GM19455 (cell line): ENCODE measurements at regions not wholly inside any gene's neighbourhood (a gene's known extent, or its start where the extent isn't known, plus 50 kb on each side); places are given as distances from the start of the nearest gene placed in this dataset.
"Not testable (repeated sequence)": the region's sequence is repeated elsewhere in the genome, so short reads cannot be mapped to it uniquely, and the experiment has no call there.

ENCODE experiments used
- ATAC-seq: cut with Tn5 transposase; IDR thresholded peaks from one replicate; pipeline ENCODE4 v1.9.1; 2021; ENCODE audit not compliant: unreplicated experiment

DNA sequence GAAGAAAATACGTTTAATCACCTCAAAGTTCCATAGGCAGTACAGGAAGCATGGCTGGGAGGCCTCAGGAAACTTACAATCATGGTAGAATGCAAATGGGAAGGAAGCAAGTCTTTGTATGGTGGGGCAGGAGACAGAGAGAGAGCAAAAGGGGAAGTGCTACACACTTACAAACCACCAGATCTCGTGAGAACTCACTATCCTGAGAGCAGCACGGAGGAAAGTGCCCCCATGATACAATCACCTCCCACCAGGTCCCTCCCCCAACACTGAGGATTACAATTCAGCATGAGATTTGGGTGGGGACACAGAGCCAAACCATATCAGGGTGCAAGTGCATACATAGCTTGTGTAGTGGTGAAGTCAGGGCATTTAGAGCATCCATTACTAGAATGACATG is 92.3 kb upstream of the ANKRD10 start:
- ATAC-seq, result no peak

DNA sequence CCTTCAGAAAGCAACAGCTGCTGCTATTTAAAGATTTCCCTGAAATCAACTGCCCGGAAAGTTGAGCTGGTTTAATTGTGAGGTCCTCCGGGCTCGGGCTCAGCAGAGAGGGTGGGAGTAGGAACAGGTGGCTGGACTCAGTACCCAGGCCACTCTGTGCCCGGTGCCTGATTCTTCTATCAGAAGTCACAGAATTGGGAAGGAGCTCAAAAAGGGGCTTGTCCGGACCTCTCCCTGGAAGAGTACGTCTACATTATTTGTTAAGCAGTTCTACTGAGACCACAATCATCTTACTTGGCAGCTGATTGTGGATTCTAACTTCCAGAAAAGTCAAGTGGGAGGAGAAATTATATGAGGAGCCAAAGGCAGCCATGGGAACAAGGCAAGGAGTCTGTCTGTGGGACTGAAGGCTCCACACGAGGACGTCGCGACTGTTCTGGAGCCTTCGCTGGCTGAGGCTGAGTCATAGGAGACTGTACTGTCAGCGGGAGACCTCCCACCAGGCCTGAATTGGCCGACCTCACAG is 91.7 kb upstream of the ANKRD10 start:
- no peak for ATAC-seq

DNA sequence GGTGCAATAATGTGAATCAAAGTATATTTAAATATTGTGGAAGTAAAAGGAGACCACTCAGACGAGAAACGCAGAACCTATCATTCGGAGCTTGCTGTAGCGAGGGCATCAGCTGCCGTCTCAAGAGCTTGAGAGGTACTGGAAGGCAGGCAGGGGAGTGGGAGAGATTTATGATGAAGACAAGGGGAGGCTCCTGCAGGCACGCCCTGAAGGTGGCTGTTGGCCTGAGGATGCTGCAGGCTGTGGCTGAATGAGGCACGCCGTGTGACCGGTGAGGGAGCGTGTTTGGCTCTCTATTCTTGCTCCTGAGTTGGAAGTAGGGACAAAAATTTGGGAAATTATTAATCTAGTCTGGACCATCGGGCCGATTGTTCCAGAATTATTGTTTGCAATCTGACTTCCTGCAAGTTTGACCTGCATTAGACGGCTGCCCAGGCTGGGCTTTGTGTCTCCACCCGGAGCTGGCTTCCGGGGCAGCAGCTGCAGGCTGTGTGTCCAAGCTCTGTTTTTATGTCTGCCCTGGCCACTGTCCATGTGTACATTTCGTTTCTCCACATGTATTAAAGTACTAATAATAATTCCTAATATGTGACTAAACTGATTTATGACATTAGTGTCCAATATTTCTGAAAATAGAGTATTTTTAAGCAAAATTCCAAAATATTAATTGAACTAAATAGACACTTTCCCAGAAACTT is 91.1 kb upstream of the ANKRD10 start:
- ATAC-seq, result no peak

DNA sequence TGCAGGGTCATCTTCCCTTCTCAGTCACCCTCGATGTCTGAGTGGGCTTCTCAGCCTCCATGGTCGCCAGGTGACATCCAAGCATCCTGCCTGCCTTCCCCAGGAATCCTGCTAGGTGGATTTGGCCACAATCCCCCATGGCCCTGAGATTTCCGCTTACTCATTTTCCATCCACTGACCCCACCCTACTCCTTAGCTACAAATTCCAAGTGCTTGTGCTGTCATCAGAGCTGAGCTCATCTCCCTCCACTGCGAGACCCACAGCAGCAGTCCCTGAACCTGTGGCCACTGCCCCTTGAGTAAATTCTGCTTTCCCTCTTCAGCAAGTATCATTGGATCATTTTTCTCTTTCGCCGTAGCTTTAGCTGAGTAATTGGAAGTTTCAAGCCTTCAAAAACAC is 90.5 kb upstream of the ANKRD10 start:
- no peak for ATAC-seq

DNA sequence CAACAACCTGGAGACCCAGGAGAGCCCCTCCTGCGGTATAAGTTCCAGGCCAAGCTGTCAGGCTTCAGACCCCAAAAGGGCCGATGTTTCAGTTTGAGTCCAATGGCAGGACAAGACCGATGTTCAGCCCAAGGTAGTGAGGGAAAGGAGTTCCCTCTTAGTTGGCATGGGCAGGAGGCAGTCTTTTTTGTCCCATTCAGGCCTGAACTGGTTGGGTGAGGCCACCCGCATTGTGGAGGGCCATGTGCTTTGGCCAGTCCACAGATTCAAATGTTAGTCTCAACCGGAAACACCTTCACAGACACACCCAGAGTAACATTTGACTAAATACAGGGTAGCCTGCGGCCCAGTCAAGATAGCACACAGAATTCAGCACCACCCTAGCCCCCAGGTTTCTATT is 89.6 kb upstream of the ANKRD10 start:
- no peak for ATAC-seq

DNA sequence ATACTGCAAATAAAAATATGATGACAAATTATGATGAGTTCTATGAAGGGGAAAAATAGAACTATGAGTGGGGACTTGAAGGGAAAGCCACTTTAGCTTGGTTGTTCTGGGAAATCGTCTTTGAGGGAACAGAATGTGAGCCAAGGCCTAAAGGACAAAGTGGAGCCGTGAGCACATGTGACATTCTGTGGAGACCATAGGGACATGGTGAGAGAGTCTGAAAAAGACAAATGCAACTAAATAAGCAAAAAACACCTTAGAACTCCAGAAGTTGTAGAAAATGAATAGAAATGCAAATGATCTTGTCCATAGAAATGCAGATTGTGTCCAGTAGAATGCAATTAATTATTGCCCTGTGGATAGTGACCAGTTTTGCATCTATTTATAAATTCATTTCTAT is 86.8 kb upstream of the ANKRD10 start:
- ATAC-seq, result no peak

DNA sequence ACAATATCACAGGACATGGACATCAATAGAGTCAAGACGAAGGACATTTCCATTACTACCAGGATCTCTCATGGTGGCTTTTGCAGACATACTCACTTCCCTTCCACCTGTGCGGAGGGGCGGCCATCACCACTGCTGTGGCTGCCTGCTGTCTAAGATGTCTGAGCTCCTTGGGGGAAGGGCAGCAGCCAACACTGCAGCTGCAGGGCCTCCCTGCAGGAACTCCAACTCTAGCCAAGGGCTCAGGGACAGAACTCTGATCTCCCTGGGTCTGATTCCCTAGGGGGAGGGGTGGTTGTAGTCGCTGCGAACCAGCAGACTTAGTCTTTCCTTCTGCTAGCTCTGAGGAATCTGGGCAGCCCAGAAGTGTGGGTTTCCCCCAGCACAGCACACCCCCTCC is 78.9 kb upstream of the ANKRD10 start:
- no peak for ATAC-seq

DNA sequence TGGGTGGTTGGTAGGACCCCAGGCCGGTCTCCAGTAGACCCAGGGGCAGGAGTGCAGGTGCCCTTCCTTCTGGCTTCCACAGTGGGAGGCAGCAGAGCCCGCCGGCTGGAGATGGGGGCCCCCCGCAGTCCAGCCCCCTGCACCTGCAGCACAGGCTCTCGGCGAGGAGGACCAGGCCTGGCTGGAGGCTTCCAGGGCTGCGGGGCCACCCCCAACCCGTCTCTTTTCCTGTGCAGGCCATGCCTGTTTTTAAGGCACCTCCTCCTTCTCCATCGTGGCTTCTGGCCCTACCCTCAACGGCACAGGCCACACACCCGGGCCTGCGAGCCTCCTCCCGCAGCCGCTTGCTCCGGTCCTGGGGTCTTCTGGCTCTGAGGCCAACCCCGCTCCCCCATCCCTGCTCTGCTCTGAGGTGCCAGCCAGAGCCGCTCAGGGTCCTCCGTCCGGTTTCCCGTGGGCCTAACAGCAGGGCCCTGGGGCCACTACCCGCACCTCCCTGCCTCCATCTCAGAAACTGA is 77.2 kb upstream of the ANKRD10 start:
- no peak for ATAC-seq

DNA sequence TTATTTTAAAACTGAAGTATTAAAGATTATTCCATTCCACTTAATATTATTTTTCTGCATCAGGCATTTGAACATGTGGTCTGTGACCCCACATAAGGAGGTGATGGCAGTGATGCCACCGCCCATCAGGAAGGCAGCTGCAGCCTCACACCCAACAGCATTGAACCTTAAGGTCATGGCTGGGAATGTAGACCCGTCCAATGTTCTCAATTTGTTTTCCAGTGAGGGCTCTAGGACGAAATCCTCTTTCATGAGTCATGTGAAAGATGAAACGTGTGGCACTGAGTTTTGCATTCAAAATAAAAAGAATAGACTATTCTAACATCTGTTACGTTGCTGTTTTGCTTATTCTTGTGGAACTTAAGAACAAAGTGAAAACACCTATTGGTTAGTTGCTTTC is 74.5 kb upstream of the ANKRD10 start:
- ATAC-seq, result no peak

DNA sequence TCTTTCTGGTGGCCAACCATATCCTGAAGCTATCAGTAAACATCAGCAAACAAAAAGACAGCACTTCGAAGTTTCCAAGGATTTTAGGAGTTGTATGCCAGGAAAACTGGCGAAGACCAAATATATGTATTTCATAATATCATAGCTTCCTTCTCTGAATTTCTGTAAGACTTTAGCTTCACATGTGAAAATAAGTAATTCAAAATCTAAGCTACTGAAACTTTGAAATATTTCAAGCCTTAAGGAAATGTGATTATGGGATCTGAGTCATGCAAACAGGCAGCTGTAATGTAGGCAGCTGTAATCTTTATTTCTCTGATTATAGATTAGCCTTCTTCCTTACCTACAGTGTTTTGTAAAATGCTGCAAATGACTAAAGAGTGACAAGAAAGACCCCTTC is 70.7 kb upstream of the ANKRD10 start:
- ATAC-seq, result no peak

DNA sequence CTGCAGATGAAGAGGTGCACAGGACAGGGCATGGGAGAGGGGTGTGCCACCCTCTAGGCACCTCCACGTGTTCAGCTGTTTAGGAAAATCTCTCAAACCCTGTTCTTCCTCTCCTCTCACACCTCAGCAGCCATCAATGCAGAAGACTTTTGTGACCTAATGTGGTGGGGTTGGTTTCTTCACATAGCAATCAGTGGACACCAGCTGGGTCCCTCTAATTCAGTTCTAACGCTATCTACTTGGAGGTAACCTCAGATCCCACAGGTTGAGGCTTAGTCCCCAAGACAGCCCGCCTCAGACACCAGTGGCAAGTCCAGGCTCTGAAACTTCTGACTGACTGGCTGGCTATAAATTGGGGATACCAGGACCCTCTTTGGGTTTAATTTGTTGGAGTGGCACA is 69.9 kb upstream of the ANKRD10 start:
- ATAC-seq, result no peak

DNA sequence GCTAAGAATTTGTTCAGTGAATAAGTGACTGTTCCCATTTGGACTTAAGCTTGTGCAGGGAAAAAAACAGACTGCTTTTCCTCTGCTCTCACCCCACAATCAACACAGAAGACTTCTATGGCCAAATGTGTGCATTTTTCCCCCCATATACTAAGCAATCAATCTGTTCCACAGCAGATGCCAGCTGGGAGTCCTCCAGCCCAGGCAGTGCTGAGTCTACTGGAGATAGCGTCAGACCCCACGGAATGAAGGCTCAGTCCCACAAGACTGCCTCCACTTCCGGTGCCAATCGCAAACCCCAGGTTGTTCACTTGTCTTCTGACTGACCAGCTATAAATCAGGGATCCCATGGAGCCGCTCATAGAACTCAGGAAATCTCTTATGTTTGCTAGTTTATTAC is 69.5 kb upstream of the ANKRD10 start:
- ATAC-seq, result no peak

DNA sequence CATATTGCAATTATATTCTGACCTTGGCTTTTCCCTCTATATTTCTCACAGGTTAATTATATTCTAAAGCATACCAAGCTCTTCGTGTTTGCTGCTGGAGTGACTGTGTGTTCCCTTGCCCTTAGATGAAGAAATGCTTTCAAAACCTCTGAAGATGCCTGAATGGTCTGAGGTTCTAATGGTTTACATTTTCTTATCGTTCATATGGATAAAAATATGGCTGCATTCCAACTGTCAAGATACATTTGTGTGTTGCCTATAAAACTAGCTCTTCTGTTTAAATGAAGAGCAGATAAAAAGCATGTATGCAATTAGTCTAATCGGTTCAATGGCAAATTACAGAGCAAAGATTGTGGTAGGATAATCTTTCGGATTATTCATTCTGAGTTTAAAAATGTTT is 68.4 kb upstream of the ANKRD10 start:
- ATAC-seq, result no peak

DNA sequence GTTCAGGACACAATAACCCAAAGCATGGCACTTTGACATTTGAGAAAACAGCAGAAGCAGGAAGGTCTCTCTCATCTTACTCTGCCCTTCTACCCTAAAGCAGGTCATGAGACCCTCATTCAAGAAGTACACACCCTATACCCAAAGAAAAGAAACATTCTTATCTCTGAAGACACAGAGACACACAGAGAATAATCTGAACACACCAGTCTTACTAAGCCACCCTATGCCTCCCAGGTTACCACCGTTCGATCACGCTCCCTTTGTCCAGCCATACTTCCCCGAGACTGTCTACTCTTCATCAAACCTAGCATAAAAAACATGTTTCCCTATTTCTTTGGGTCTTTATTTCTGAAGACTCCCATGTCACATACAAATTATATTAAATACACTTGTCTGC is 66.5 kb upstream of the ANKRD10 start:
- ATAC-seq, result no peak

DNA sequence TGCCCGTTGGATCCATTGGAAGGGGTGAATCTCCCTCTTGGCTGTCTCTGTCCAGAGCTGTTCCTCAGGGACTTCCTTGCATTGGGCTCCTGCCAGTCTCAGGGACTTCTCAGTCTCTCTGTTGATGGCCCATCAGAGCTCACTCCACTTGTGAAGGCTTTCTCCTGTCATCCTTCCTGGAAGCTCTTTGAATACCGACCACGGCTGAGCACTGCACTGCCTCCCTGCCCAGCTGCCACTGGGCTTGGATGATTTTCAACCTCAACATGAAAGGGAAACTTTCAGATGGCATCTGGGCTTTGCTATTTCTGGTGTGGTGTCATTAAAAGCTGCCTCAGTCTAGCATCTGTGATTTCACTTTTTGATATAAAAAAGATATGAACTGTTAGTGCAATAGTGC is 66.1 kb upstream of the ANKRD10 start:
- no peak for ATAC-seq

DNA sequence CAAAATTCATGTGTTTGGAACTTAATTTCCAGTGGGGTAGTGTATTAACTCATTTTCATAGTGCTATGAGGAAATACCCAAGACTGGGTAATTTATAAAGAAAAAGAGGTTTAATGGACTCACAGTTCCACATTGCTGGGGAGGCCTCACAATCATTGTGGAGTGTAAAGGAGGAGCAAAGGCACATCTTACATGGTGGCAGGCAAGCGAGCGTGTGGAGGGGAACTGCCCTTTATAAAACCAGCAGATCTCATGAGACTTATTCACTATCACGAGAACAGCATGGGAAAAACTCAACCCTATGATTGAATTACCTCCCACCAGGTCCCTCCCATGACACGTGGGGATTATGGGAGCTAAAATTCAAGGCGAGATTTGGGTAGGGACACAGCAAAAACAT is 64.3 kb upstream of the ANKRD10 start:
- ATAC-seq, result not testable (repeated sequence)

DNA sequence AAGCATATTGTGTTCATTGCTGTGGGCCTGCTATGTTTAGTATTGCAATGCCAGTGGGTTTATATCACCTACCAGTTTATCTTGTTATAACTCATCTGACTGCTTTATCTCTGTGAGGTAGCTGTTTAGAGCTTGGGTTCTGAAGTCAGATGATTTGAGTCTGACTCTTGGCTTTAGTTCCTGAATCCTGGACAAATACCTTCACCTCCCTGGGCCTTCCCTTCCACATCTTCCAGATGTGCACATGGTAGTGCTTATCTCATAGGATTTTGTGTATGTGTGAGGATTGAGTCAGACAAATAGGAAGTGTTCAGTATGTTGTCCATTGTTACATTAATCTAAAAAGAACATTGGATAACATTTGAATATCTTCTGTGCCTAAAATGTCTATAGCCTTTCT is 63.5 kb upstream of the ANKRD10 start:
- no peak for ATAC-seq

DNA sequence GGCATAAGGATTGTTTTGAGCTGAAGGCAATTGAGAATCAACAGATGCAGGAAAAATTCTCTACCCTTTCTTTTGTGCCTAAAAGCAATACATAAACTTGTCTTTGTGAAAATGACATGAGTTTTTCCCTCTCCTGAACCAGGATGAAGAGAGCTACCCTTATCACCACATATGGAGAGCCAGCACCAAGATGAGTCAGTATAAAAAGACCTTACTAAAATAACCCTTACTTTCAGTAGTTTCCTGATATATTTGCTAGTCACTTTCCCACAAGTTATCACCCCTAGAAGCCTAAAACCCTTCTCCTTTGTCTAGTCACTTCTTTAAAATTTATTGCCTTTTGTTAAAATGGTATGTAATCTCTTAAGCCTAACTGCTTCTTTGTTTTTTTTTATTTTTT is 61.9 kb upstream of the ANKRD10 start:
- no peak for ATAC-seq

DNA sequence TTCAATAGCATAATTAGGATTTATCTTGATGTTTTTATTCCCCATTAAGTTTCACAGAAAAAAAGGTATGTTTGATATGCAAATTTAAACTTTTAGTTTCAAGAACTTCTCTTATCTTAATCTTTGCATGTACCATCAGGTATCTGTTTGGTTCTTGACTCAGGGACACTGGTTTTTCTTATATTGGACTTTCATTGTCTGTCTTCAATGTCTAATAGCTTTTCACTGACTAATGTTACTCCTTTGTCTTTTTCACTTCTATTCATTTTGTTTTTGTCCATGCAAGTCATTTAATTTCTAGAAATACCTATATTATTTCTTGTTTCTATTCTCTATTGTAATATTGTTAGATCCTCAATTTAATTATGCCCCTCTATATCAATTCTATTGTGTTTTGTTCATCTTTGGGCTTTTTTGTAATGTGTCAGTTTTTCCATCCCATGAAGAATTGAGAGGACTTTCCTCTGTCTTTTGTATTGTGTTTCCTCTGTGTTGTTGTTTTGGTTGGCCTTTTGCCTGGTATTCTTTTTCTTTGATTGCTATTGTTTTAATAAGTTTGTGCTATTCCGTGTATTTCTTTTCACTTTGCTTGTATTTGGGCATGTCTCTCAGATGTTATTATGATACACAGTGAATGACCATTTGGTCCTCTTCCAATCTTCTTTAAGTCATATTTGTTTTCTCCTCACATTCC is 58.3 kb upstream of the ANKRD10 start:
- ATAC-seq, result no peak

DNA sequence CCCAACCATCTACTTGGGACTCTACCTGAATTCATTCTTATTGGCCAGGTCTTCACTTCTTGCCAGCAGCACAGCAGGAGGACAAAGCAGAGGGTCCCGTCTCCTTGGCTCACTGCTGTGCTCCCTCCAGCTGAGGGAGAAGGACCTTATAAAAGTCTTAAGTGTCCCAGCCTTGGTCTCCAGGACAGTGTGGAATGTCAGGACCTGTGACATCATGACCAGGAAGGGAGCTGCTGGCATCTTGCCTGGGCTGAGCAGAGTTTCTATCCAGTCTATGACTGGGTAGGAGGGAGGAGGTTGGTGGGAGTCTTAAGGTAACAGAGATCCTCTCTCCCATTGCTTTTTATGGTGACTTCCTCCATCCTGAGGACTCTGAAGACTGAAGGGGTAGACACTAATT is 56.6 kb upstream of the ANKRD10 start:
- ATAC-seq, result no peak

DNA sequence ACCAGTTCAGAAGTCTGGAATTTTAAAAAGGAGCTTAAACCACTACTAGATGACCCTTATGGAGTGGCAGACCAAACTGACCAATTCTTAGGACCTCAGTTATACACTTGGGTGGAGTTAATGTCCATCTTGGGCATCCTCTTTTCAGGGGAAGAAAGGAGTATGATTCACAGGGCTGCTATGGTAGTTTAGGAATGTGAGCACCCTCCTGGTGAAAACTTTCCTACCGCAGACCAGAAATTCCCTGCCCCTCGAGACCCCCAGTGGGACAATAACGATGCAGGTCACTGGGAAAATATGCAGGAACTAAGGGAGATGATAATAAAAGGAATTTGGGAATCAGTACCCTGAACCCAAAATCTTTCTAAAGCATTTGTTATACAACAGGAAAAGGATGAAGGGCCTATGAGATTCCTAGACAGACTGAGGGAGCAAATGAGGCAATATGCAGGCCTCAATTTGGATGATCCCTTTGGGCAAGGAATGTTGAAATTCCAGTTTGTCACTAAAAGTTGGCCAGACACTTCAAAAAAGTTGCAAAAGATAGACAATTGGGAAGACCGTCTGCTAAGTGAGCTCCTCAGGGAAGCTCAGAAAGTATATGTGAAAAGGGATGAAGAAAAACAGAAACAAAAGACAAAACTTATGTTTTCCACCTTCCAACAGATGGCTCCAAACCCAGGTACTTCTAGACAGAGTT is 52.4 kb upstream of the ANKRD10 start:
- ATAC-seq, result not testable (repeated sequence)

DNA sequence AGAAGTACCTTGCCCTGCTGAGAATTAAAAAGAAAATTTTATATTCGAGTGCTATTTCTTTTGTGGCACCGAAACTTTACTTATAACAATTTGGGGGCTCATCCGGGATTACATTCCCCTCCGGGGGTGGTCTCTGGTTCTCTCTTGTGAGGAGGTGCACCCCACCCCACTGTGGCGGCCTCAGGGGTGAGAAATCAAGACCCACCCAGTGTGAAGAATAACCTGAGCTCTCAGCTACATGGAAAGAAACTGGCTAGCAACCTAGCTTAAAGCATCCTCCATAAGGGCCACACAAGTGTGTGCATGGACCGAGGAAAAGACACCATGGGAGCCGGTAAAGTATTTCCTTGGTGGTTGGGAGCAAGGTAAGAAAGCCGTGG is 50.9 kb upstream of the ANKRD10 start:
- ATAC-seq, result no peak
